ENCODE measurements at regions not wholly inside any gene's neighbourhood (a gene's known extent, or its start where the extent isn't known, plus 50 kb on each side); places are given as distances from the start of the nearest gene placed in this dataset.

- no peak for FAIRE-seq
- no peak overlapping the region for H3K9ac ChIP-seq (replicated peaks in 1 of 4; ENCODE audit: extremely low read depth in 1 of 4, low read depth in 3 of 4, low read length in 3 of 4)
Observed at GRCh38 chr11:122383186-122383585, 267.2 kb upstream of the BLID start.

More at GRCh38 chr11:122383186-122383585, 267.2 kb upstream of the BLID start:
- Histone ChIP-seq H3K4me3 (ENCODE audit: extremely low read depth in 1 of 4, insufficient read depth in 2 of 4, low read depth in 3 of 4, low read length in 4 of 4) (no peak overlapping the region), H3K79me2 (ENCODE audit: control insufficient read depth in 1 of 2, insufficient read depth in 2 of 2, low read length in 2 of 2) (no peaks in the 10 kb centered on the region), H3K4me2 (ENCODE audit: insufficient read depth in 1 of 2, low read depth in 2 of 2, low read length in 2 of 2) (no peak overlapping the region), H3K14ac (ENCODE audit: insufficient read length) (no peak overlapping the region), H2BK15ac (ENCODE audit: low read length) (no peak overlapping the region), H3K36me3 (ENCODE audit: control insufficient read depth in 2 of 4, insufficient read depth in 4 of 4, low read length in 3 of 4) (no peaks in the 10 kb centered on the region), H4K91ac (replicated peaks; ENCODE audit: insufficient read length, low read length) (no peak overlapping the region), H2AK5ac (ENCODE audit: low read depth, low read length) (no peak overlapping the region), H4K20me1 (replicated peaks in 1 of 2; ENCODE audit: control insufficient read depth in 1 of 2, insufficient read depth in 2 of 2, low read length in 2 of 2) (no peaks in the 10 kb centered on the region), H3K4ac (replicated peaks; ENCODE audit: insufficient read length, low read depth, low read length) (no peak overlapping the region), H2BK120ac (replicated peaks; ENCODE audit: low read depth, low read length) (no peak overlapping the region), H3K9me3 (ENCODE audit: insufficient read depth in 2 of 2, low read depth in 1 of 2, low read length in 1 of 2) (no peaks in the 10 kb centered on the region), H3K27me3 (replicated peaks in 1 of 4; ENCODE audit: control insufficient read depth in 3 of 4, extremely low read depth in 1 of 4, insufficient read depth in 3 of 4, low read length in 3 of 4) (no peaks in the 10 kb centered on the region), H4K8ac (ENCODE audit: extremely low read depth, insufficient read depth, low read length) (no peak overlapping the region), H2BK5ac (ENCODE audit: low read depth, low read length) (no peak overlapping the region), H2AFZ (ENCODE audit: low read length) (no peak overlapping the region), H3K56ac (replicated peaks; ENCODE audit: insufficient read length, low read depth, low read length) (no peak overlapping the region), H3K27ac (ENCODE audit: low read depth, low read length) (no peak overlapping the region), H3K18ac (ENCODE audit: extremely low read depth, low read length) (no peak overlapping the region), H4K5ac (ENCODE audit: insufficient read length, low read depth, low read length) (no peak overlapping the region), H2BK20ac (ENCODE audit: low read length) (no peak overlapping the region), H3K23ac (ENCODE audit: insufficient read length) (no peak overlapping the region), H2BK12ac (ENCODE audit: low read depth, low read length) (no peak overlapping the region), H3K4me1 (replicated peaks in 1 of 4; ENCODE audit: control insufficient read depth in 3 of 4, insufficient read depth in 4 of 4, low read length in 3 of 4) (no peaks in the 10 kb centered on the region), H3K79me1 (ENCODE audit: low read depth, low read length) (no peaks in the 10 kb centered on the region), H3K23me2 (ENCODE audit: low read depth, low read length) (no peaks in the 10 kb centered on the region)
- no peak for TF ChIP-seq SUZ12 (IDR thresholded peaks at IDR 0.05; ENCODE audit: low read length)
- TF ChIP-seq TEAD4 (IDR thresholded peaks at IDR 0.05; ENCODE audit: low read depth, low read length), result no peak
- no peak for TF ChIP-seq USF2 (IDR thresholded peaks at IDR 0.05; ENCODE audit: low read length)
- no peak for TF ChIP-seq TCF12 (IDR thresholded peaks at IDR 0.05; ENCODE audit: low read depth, low read length)
- no peak for TF ChIP-seq E2F6 (IDR thresholded peaks at IDR 0.05)
- TF ChIP-seq ASH2L (IDR thresholded peaks at IDR 0.05; ENCODE audit: low read length), result no peak
- TF ChIP-seq HDAC2 (IDR thresholded peaks at IDR 0.05; ENCODE audit: borderline replicate concordance in 1 of 2, low read depth in 2 of 2, low read length in 2 of 2), result no peak
- TF ChIP-seq KDM5A (IDR thresholded peaks at IDR 0.05; ENCODE audit: low read length), result no peak
- TF ChIP-seq POU5F1 (IDR thresholded peaks at IDR 0.05; ENCODE audit: low read depth, low read length), result no peak
- TF ChIP-seq SP1 (IDR thresholded peaks at IDR 0.05; ENCODE audit: low read depth, low read length), result no peak
- no peak for TF ChIP-seq CBX5 (IDR thresholded peaks at IDR 0.05; ENCODE audit: low read depth, low read length)
- TF ChIP-seq POLR2A (IDR thresholded peaks at IDR 0.05; ENCODE audit: control extremely low read depth in 1 of 2, low read depth in 2 of 2, low read length in 2 of 2), result no peak
- 95% methylated on average over 1 of the region's 1 CpG; no CpG with 5 or more reads in 1 of the 2 experiments for WGBS, 2 experiments (ENCODE audit: extremely low coverage in 1 of 2, insufficient coverage in 1 of 2, insufficient read length in 1 of 2, insufficient replicate concordance in 2 of 2, low coverage in 1 of 2, low lambda C conversion rate in 2 of 2, missing lambda C conversion rate in 1 of 2)
- ChIA-PET CTCF (ENCODE audit: partially characterized antibody) (no interaction called here), POLR2A (ENCODE audit: partially characterized antibody) (no interaction called here)
- no peak for DNase-seq (ENCODE audit: low read depth in 1 of 2, low spot score in 2 of 2)

Data from H1 (cell line).